GM13977 (cell line): ENCODE measurements at regions not wholly inside any gene's neighbourhood (a gene's known extent, or its start where the extent isn't known, plus 50 kb on each side); places are given as distances from the start of the nearest gene placed in this dataset.

ENCODE experiments used
- DNase-seq: peaks from one replicate; pipeline ENCODE4 v3.0.0; 2012; ENCODE audit warnings: low spot score
- in situ Hi-C: fragments of 300-500 bp; cut with MboI; formaldehyde crosslinking; loops from one replicate; pipeline ENCODE4 v1.12.0; 2022; ENCODE audit warnings: low sequenced_read_pairs, low pct_unique_long_range_greater_than_20kb, mixed read lengths, inconsistent platforms; ENCODE audit not compliant: unreplicated experiment
- TF ChIP-seq, protein P1 (sequence below): IDR thresholded peaks from 2 replicates; pipeline ENCODE4 v1.5.1; 2012; ENCODE audit warnings: mild to moderate bottlenecking, control low read depth; ENCODE audit not compliant: insufficient read depth; ENCODE audit errors: extremely low read depth, missing control alignments

DNA sequence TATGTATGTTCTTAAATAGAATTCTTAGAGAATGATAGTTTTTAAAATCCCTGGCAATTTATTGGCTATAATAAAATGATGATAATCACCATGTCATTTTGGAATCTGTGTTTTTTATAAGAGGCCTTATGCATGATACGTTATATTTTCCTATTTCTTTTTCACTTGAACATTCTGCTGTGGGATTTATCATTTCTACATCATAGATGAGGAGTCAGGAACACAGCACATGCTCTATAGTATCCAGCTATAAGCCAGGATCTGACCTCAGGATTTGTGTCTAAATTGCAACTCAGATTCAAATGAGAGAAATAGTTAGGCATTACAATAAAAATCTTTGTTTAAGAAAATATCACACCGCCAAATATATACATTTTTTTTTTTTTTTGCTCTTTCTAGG is 928.0 kb downstream of the EFNB2 start:
- TF ChIP-seq, protein P1, sequence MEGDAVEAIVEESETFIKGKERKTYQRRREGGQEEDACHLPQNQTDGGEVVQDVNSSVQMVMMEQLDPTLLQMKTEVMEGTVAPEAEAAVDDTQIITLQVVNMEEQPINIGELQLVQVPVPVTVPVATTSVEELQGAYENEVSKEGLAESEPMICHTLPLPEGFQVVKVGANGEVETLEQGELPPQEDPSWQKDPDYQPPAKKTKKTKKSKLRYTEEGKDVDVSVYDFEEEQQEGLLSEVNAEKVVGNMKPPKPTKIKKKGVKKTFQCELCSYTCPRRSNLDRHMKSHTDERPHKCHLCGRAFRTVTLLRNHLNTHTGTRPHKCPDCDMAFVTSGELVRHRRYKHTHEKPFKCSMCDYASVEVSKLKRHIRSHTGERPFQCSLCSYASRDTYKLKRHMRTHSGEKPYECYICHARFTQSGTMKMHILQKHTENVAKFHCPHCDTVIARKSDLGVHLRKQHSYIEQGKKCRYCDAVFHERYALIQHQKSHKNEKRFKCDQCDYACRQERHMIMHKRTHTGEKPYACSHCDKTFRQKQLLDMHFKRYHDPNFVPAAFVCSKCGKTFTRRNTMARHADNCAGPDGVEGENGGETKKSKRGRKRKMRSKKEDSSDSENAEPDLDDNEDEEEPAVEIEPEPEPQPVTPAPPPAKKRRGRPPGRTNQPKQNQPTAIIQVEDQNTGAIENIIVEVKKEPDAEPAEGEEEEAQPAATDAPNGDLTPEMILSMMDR: no peak
- in situ Hi-C loops: no loop called here
- no peak for DNase-seq

GRCh38 chr13:105607016-105607415 is 928.4 kb downstream of the EFNB2 start:
- TF ChIP-seq, protein P1: no peak
- in situ Hi-C loops: no loop called here
- no peak for DNase-seq

- in situ Hi-C loops: no loop called here
- no peak for DNase-seq
- TF ChIP-seq, protein P1: no peak
Observed at GRCh38 chr13:105602956-105603670, 932.3 kb downstream of the EFNB2 start.

- no peak for DNase-seq
- in situ Hi-C loops: no loop called here
- TF ChIP-seq, protein P1: no peak
Observed at GRCh38 chr13:105599477-105600037, 935.9 kb downstream of the EFNB2 start.

DNA sequence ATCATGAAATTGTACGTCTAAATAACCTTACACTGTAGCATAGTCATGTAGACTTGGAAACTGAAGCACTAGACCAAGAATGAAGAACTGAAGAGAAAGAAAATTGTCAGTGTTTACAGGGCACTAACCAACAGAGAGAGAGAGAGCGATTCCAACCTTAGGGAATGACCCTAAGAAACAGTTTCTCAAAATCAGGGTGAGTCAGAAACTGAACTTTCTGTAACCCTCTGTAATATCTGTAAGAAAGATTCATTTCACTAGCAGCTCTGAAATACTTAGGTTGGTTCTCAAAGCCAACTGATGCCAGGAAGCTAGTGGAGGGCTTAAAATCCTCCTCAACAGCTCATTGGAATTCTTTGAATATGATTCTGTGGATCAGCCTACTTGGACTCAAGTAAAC is 936.9 kb downstream of the EFNB2 start:
- in situ Hi-C loops: no loop called here
- no peak for DNase-seq
- TF ChIP-seq, protein P1: no peak

GRCh38 chr13:105597573-105597972 is 937.9 kb downstream of the EFNB2 start:
- in situ Hi-C loops: no loop called here
- TF ChIP-seq, protein P1: no peak
- DNase-seq: no peak
